Fibroblast of mammary gland (primary cell): ENCODE measurements at regions not wholly inside any gene's neighbourhood (a gene's known extent, or its start where the extent isn't known, plus 50 kb on each side); places are given as distances from the start of the nearest gene placed in this dataset.

Experiments
- DNase-seq: peaks from one replicate; pipeline ENCODE4 v3.0.0-alpha.2; 2010; ENCODE audit warnings: low read depth
- H3K4me3 ChIP-seq: 2 replicates; pipeline ENCODE4 v1.5.1; 2011; ENCODE audit warnings: low read depth, mild to moderate bottlenecking, low read length, moderate library complexity; ENCODE audit not compliant: control insufficient read depth
- TF ChIP-seq, protein P1 (sequence below): conservative IDR thresholded peaks from 2 replicates; pipeline ENCODE4 v1.5.1; 2011; ENCODE audit warnings: low read depth, low read length, inconsistent platforms; ENCODE audit not compliant: control insufficient read depth, insufficient read depth

DNA sequence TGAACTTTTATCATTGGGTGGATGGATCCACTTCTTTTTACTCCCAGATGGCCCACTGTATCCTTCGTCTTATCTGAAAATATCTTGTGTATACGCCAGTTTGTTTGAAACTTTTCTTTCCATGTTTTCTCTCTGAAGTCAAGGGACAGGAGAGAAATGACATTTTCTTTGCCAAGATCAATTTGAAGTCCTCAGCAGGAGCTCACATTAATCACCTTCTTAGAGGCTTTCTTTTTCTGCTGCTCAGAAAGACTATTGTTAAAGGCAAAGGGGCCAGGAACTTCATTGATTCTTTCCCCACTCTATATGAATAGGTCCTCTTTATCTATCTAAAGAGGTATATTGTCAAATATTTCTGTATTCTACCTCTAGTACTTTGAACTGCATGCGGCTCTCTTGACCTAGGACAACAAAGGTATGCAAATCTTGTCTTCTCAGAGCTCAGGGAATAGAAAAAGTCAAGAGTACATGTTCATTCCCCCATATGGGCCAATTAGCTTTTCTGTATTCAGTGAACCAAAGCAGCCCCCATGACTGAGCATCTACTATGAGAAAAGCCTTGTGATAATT, 583.3 kb downstream of the HS3ST4 start:
- TF ChIP-seq, protein P1, sequence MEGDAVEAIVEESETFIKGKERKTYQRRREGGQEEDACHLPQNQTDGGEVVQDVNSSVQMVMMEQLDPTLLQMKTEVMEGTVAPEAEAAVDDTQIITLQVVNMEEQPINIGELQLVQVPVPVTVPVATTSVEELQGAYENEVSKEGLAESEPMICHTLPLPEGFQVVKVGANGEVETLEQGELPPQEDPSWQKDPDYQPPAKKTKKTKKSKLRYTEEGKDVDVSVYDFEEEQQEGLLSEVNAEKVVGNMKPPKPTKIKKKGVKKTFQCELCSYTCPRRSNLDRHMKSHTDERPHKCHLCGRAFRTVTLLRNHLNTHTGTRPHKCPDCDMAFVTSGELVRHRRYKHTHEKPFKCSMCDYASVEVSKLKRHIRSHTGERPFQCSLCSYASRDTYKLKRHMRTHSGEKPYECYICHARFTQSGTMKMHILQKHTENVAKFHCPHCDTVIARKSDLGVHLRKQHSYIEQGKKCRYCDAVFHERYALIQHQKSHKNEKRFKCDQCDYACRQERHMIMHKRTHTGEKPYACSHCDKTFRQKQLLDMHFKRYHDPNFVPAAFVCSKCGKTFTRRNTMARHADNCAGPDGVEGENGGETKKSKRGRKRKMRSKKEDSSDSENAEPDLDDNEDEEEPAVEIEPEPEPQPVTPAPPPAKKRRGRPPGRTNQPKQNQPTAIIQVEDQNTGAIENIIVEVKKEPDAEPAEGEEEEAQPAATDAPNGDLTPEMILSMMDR: no peak
- no peak for DNase-seq
- no peak overlapping the region for H3K4me3 ChIP-seq

DNA sequence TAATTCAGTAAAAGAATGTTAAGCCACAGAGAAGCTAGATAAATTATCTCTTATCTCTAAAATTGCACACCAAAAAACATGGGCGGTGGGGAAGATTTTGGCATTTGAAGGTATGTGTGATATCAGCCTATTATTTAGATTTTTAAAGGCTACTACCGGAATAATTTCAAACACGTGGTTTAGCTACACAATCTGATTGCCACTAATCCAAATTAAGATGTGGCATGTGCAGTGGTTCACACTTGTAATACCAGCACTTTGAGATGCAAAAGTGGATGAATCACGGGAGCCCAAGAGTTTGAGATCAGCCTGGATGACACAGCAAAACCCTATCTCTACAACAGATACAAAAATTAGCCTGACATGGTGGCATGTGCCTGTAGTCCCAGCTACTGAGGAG, 584.5 kb downstream of the HS3ST4 start:
- no peak overlapping the region for H3K4me3 ChIP-seq
- TF ChIP-seq, protein P1: no peak
- DNase-seq: no peak

DNA sequence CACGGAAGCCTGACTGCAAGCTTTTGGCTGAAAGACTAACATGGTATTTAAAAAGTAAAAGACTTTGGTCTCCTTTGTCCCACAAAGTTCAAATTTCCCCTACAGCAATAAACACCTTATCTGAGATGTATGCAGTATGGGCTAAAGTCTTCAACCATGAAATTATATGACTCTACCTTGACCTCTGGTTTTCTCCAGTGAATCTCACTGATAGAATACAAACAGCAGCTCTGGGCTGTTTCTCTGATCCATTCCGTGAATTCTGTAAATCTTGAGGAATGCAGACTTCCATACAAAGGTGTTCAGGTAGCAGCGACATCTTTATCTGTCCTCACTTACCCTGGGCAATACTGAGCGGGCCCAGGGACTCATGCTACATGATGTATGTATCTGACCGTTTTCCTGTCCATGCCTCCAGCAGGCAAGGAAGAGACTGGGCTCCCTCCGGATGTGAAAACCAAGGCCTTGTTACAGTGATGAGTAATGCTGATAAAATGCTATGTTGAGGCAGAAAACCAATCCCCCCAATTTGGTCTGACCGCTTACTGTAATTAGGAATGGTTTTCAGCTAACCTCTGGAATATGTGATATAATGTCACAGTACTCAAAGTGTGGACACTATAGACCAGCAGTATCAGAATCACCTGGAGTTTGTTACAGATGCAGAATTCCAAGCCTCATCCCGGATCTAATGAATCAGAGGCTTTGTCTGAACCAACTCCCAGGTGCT, 589.8 kb downstream of the HS3ST4 start:
- no peak overlapping the region for H3K4me3 ChIP-seq
- no peak for DNase-seq
- TF ChIP-seq, protein P1: no peak

DNA sequence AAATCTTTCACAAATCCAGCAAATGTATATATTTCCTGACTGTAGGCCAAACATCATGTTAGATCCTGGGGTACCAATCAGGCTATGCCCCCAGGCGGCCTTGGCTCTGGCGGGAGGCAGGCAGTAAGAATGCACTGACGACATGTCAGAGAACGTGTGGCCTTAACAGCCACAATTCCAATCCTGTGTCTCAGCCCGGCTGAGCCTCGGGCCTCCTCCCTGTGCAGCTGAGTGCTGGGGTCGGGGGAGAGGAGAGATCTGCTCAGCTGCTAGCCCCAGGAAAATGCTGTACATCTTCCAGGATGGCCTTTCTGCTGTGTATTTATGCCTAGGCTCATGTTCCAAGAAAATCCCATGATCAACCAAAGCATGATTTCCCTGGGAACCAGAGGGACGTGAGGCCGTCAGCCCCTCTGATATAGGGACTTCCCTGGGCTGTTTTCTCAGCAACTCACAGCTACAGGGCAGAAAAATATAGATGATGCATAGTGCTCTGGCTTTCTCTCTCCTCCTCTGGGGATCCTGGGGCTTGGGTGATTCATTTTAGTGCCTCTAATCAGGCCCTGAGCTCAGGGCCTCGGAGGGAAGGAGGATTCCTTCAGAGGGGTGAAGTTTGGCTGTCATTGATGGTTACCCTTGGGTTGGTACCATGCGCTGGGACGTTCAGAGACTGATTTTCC, 604.0 kb downstream of the HS3ST4 start:
- TF ChIP-seq, protein P1: no peak
- no peak for DNase-seq

DNA sequence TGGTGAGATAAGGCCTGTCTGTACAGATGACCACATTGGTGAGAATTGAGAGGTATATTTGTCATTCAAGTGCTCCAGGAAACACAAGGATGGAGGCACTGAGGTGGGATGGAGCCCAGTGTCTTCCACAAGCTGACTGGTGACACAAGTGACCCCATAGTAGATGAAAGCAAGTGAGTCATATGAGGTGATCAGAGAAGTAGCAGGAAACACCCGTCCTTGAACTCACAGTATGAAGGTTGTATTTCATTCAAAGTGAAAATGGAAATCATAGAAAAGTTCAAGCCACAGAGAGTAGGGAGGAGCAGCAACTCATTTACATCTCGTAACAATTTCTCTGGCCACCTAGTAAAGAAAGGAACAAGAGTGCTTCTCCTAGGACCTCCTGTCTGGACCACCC, 609.8 kb downstream of the HS3ST4 start:
- H3K4me3 ChIP-seq: no peak overlapping the region
- no peak for DNase-seq
- TF ChIP-seq, protein P1: no peak

More for the DNA sequence above, 604.0 kb downstream of the HS3ST4 start:
- no peak overlapping the region for H3K4me3 ChIP-seq

DNA sequence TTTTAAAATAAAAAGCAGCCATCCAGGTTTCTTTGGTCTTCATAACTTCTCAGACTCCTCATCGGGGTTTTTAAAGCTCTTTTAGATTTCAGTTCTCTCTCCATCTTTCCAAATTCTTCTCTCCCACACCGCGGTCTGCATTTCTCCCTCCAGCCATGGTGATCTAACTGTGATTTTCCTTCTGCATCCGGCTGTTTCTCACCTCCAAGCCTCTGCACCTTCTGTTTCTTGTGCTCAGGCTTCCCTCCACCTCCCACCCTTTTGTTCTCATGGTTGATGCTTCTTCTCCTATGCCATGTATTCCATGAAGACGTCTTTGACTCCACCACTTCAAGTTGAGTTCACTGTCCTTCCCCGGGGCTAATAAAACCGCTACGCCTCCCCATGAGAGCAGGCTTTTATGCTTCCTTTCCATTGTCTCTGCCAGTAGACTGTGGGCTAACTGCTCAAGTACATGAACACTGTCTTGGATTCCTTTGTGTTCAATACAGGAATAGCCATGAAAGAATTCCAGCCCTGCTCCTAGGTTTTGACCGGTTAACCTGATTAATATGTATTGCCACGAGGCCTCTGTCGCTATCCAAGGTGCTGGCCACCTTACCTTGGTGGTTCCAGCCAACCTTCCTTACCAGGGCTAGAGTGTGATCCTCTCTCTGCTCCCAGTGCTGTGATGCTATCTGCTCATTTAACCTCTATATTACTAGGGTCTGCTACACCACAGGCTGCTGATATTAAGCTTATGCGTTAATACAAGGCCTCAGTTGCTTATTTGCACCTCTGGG, 625.1 kb downstream of the HS3ST4 start:
- TF ChIP-seq, protein P1: no peak
- H3K4me3 ChIP-seq: no peak overlapping the region
- no peak for DNase-seq
